Endothelial cell of umbilical vein (primary cell): ENCODE measurements at regions not wholly inside any gene's neighbourhood (a gene's known extent, or its start where the extent isn't known, plus 50 kb on each side); places are given as distances from the start of the nearest gene placed in this dataset.

Source experiments
- EZH2 ChIP-seq: IDR thresholded peaks from 2 replicates; pipeline ENCODE4 v1.6.1; 2012; ENCODE audit warnings: borderline replicate concordance, low read depth, mild to moderate bottlenecking, moderate library complexity, low read length, inconsistent platforms; ENCODE audit not compliant: severe bottlenecking
- FOS ChIP-seq: IDR thresholded peaks from 2 replicates; pipeline ENCODE4 v1.6.1; 2011; ENCODE audit warnings: mild to moderate bottlenecking, low read length, moderate library complexity, borderline replicate concordance; ENCODE audit not compliant: insufficient read depth
- GATA2 ChIP-seq: IDR thresholded peaks from 2 replicates; pipeline ENCODE4 v1.7.0; 2011; ENCODE audit warnings: low read depth, mild to moderate bottlenecking, moderate library complexity, mixed read lengths, low read length; ENCODE audit not compliant: insufficient read length, insufficient read depth
- JUN ChIP-seq: IDR thresholded peaks from 2 replicates; pipeline ENCODE4 v1.6.1; 2011; ENCODE audit warnings: borderline replicate concordance, low read depth; ENCODE audit not compliant: insufficient read length, insufficient read depth
- MYC ChIP-seq: IDR thresholded peaks from one replicate; pipeline ENCODE4 v1.6.1; 2011; ENCODE audit warnings: mild to moderate bottlenecking, low read depth, low read length
- POLR2A ChIP-seq: IDR thresholded peaks from 2 replicates; pipeline ENCODE4 v1.6.1; 2012; ENCODE audit warnings: low read depth, mild to moderate bottlenecking, control low read depth, low read length
- POLR2AphosphoS5 ChIP-seq: IDR thresholded peaks from 2 replicates; pipeline ENCODE4 v1.6.1; 2012; ENCODE audit warnings: low read depth, mild to moderate bottlenecking, control low read depth, low read length, moderate library complexity; ENCODE audit not compliant: insufficient read depth
- TF ChIP-seq, protein P1 (sequence below), 2 donors: IDR thresholded peaks; 1 replicate in 1 of 2; 2 replicates in 1 of 2; pipeline ENCODE4 v1.5.1; 2011; ENCODE audit warnings: low read length in 2 of 2, mild to moderate bottlenecking in 2 of 2, moderate library complexity in 2 of 2, control low read depth in 1 of 2, inconsistent platforms in 1 of 2, low read depth in 1 of 2; ENCODE audit not compliant: insufficient read depth in 1 of 2; ENCODE audit errors: extremely low read depth in 1 of 2

DNA sequence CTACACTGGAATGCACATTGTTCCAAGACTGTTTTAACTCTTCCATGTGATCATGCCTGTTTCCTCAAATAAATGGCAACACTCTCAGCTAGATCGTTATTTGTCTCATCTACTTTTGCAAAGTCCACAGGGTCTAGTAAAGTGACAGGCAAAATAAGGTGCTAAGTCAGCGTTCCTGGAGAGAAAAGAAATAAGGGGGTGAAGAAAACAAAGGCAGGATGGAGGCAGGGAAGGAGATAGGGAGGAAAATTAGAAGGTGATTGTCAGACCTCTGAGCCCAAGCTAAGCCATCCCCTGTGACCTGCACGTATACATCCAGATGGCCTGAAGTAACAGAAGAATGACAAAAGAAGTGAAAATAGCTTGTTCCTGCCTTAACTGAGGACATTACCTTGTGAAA is 132.1 kb downstream of the RAB38 start:
- no peak for TF ChIP-seq POLR2A
- TF ChIP-seq, protein P1, sequence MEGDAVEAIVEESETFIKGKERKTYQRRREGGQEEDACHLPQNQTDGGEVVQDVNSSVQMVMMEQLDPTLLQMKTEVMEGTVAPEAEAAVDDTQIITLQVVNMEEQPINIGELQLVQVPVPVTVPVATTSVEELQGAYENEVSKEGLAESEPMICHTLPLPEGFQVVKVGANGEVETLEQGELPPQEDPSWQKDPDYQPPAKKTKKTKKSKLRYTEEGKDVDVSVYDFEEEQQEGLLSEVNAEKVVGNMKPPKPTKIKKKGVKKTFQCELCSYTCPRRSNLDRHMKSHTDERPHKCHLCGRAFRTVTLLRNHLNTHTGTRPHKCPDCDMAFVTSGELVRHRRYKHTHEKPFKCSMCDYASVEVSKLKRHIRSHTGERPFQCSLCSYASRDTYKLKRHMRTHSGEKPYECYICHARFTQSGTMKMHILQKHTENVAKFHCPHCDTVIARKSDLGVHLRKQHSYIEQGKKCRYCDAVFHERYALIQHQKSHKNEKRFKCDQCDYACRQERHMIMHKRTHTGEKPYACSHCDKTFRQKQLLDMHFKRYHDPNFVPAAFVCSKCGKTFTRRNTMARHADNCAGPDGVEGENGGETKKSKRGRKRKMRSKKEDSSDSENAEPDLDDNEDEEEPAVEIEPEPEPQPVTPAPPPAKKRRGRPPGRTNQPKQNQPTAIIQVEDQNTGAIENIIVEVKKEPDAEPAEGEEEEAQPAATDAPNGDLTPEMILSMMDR (IDR thresholded peaks at IDR 0.05; ENCODE audit: extremely low read depth in 1 of 2, insufficient read depth in 1 of 2, low read depth in 1 of 2, low read length in 2 of 2) = no peak
- no peak for TF ChIP-seq EZH2
- TF ChIP-seq JUN = no peak
- no peak for TF ChIP-seq POLR2AphosphoS5
- no peak for TF ChIP-seq FOS
- TF ChIP-seq GATA2 = no peak
- TF ChIP-seq MYC = no peak
